Left lung (tissue), 4 donors: ENCODE measurements at regions not wholly inside any gene's neighbourhood (a gene's known extent, or its start where the extent isn't known, plus 50 kb on each side); places are given as distances from the start of the nearest gene placed in this dataset.

Experiments
- ATAC-seq: fragments of 200-7000 bp; cut with Tn5 transposase; one replicate; pipeline ENCODE4 v1.9.1; 2020; ENCODE audit warnings: moderate library complexity
- DNase-seq, 4 donors: peaks; one replicate each; pipeline ENCODE4 v3.0.0-alpha.2; 2013 to 2020
- H3K27ac ChIP-seq, 2 donors: fragments of 200-600 bp; sonication (generic) in 1 of 2; one replicate each; pipeline versions ENCODE4 v1.5.0 to v1.8.0; 2020 to 2021
- H3K27me3 ChIP-seq, 2 donors: fragments of 200-600 bp; sonication (generic) in 1 of 2; one replicate each; pipeline versions ENCODE4 v1.5.0 to v1.8.0; 2020 to 2021
- H3K36me3 ChIP-seq, 2 donors: fragments of 200-600 bp; sonication (generic) in 1 of 2; one replicate each; pipeline versions ENCODE4 v1.5.0 to v1.8.0; 2020 to 2021
- H3K4me1 ChIP-seq, 2 donors: fragments of 200-600 bp; one replicate each; pipeline ENCODE4 v1.8.0; 2021
- H3K4me3 ChIP-seq, 2 donors: fragments of 200-600 bp; sonication (generic) in 1 of 2; one replicate each; pipeline versions ENCODE4 v1.5.0 to v1.8.0; 2020 to 2021; ENCODE audit warnings: mild to moderate bottlenecking in 1 of 2
- H3K9me3 ChIP-seq, 2 donors: fragments of 200-600 bp; sonication (generic) in 1 of 2; one replicate each; pipeline versions ENCODE4 v1.5.0 to v1.8.0; 2020 to 2021
- intact Hi-C, 2 donors: fragments of 100-400 bp; cut with DNase I; formaldehyde crosslinking; loops; one replicate each; pipeline versions ENCODE4 v1.11.2 to v1.14.2; 2022
- TF ChIP-seq, protein P1 (sequence below), 2 donors: fragments of 200-600 bp; sonication (generic) in 1 of 2; IDR thresholded peaks; one replicate each; pipeline versions ENCODE4 v1.5.0 to v1.8.0; 2021; ENCODE audit warnings: antibody characterized with exemption in 2 of 2
- donor health status: DM: no; HTN: yes; CAD: no.
- donor health status: DM: no; HTN: no; CAD: no.

DNA sequence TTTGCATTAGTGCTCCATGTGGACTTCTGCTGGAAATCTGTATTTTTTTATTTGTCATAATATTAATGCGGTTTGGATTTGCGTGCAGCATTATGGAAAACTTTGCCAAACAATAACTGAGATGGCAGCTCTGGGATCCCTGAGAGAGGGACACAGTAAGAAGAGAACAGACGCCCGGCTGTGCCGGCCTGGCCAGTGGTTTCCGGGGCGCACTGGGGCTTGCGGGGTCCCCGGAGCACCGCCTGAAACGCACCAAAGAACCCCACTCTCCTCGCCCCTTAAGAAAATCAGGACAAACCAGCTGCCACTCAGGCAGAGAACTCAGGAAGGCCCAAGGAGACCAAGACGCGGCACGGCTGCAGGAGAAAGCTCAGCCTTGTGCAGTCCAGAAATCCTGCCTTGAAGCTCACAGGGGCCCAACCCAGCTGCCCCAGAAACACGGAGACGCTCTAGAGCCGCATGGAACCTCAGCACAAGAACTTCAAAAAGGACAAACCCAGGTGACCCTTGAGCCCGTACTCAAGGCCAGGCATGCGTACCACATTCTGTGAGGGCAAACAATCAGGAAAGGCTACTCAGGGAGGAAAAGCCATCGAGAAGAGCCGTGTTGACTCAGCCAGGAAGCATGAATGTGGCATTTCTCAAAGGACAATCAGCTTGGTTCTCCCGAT lies 226.5 kb upstream of the CDYL start:
- DNase-seq (no peak), ATAC-seq (no peak)
- Histone ChIP-seq H3K27ac (no peak overlapping the region), H3K36me3 (no peaks in the 10 kb centered on the region), H3K4me1 (no peaks in the 10 kb centered on the region), H3K27me3 (peaks cover 0 to 8% of the 10 kb centered on the region in 2 donors), H3K4me3 (no peak overlapping the region), H3K9me3 (no peaks in the 10 kb centered on the region)
- TF ChIP-seq, protein P1, sequence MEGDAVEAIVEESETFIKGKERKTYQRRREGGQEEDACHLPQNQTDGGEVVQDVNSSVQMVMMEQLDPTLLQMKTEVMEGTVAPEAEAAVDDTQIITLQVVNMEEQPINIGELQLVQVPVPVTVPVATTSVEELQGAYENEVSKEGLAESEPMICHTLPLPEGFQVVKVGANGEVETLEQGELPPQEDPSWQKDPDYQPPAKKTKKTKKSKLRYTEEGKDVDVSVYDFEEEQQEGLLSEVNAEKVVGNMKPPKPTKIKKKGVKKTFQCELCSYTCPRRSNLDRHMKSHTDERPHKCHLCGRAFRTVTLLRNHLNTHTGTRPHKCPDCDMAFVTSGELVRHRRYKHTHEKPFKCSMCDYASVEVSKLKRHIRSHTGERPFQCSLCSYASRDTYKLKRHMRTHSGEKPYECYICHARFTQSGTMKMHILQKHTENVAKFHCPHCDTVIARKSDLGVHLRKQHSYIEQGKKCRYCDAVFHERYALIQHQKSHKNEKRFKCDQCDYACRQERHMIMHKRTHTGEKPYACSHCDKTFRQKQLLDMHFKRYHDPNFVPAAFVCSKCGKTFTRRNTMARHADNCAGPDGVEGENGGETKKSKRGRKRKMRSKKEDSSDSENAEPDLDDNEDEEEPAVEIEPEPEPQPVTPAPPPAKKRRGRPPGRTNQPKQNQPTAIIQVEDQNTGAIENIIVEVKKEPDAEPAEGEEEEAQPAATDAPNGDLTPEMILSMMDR (IDR thresholded peaks at IDR 0.05), result no peak
- intact Hi-C loops, result no loop called here

DNA sequence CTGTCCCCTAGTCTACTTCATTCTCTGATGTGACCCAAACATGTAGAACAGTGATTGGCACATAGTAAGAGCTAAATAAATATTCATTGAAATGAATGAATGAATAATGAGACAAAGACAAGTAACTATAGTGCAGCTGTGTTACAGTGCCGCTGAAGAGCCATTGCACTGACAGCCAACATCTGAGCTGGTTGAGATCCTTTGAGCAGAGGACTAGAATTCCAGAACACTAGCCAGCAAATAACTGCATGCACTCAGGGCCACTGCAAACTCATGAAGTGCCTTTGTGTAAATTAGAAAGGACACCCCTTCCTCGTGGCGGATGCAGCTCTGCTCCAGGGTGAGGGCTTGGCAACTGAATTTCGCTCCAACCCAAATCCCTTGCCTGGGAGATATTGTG lies 230.3 kb upstream of the CDYL start:
- DNase-seq (no peak), ATAC-seq (no peak)
- intact Hi-C loops, result no loop called here
- Histone ChIP-seq H3K27me3 (no peaks in the 10 kb centered on the region), H3K4me3 (no peak overlapping the region), H3K27ac (no peak overlapping the region), H3K4me1 (no peaks in the 10 kb centered on the region), H3K9me3 (no peaks in the 10 kb centered on the region), H3K36me3 (no peaks in the 10 kb centered on the region)
- TF ChIP-seq, protein P1 (IDR thresholded peaks at IDR 0.05), result no peak

DNA sequence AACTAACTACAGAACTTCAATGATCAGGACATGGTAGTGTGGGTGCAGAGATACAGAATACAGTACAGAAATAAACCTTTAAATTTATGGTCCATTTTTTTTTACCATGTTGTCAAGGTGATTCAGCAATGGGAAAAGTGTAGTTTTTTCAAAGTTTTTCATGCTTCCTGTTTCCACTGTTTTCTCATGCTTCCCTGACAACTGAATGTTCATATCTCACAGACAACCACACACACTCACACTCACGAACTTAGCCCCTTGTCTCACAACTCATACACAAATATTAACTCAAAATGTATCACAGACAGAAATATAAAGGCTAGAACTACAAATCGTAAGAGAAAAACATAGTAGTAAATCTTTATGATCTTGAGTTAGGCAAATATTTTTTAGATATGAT lies 232.6 kb upstream of the CDYL start:
- H3K4me1 ChIP-seq, result no peaks in the 10 kb centered on the region
- no peaks in the 10 kb centered on the region for H3K36me3 ChIP-seq
- H3K27ac ChIP-seq, result no peak overlapping the region
- no peak for DNase-seq
- ATAC-seq, result no peak
- TF ChIP-seq, protein P1 (IDR thresholded peaks at IDR 0.05), result no peak
- intact Hi-C loops, result no loop called here
- H3K4me3 ChIP-seq, result no peak overlapping the region
- H3K27me3 ChIP-seq, result no peaks in the 10 kb centered on the region
- H3K9me3 ChIP-seq, result no peaks in the 10 kb centered on the region

DNA sequence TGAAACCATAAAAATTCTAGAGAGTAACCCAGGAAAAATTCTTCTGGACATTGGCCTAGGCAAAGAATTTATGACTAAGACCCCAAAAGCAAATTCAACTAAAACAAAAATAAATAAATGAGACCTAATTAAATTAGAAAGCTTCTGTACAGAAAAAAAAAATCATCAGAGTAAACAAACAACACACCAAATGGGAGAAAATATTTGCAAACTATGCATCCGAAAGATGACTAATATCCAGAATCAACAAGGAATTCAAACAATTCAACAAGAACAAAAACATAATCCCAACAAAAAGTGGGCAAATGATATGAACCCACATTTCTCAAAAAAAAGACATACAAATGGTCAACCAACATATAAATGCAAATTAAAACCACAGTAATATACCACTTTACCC lies 242.6 kb upstream of the CDYL start:
- DNase-seq (no peak), ATAC-seq (no peak)
- intact Hi-C loops, result no loop called here
- TF ChIP-seq, protein P1 (IDR thresholded peaks at IDR 0.05), result no peak
- no peak overlapping the region for H3K4me3 ChIP-seq
- H3K27me3 ChIP-seq, result no peaks in the 10 kb centered on the region
- H3K27ac ChIP-seq, result no peak overlapping the region
- H3K4me1 ChIP-seq, result no peaks in the 10 kb centered on the region
- H3K9me3 ChIP-seq, result peaks cover 0 to 4% of the 10 kb centered on the region in 2 donors
- H3K36me3 ChIP-seq, result no peaks in the 10 kb centered on the region

DNA sequence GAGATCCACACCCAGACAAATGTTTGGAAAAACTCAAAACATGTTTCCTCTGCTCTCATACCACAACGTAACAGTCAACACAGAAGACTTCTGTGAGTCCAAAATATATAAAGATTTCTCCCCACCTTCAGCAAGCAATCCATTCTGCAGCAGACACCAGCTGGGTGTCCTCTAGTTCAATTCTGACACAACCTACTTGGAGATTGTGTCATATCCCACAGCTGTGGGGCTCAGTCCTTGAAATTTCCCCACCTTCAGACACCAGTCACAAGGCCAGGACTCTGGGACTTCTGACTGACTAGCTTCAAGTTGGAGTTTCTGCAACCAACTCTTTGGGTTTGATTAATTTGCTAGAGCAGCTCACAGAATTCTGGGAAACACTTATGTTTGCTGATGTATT lies 244.8 kb upstream of the CDYL start:
- Histone ChIP-seq H3K4me1 (no peaks in the 10 kb centered on the region), H3K9me3 (peaks cover 0 to 4% of the 10 kb centered on the region in 2 donors), H3K27ac (no peak overlapping the region), H3K27me3 (no peaks in the 10 kb centered on the region), H3K4me3 (no peak overlapping the region), H3K36me3 (no peaks in the 10 kb centered on the region)
- DNase-seq (no peak), ATAC-seq (no peak)
- intact Hi-C loops, result no loop called here
- TF ChIP-seq, protein P1 (IDR thresholded peaks at IDR 0.05), result no peak
